HUDEP-2 (cell line): ENCODE measurements at regions not wholly inside any gene's neighbourhood (a gene's known extent, or its start where the extent isn't known, plus 50 kb on each side); places are given as distances from the start of the nearest gene placed in this dataset.
"Not testable (repeated sequence)": the region's sequence is repeated elsewhere in the genome, so short reads cannot be mapped to it uniquely, and the experiment has no call there.

Experiments used
- DNase-seq, 76 experiments: peaks; one replicate each; lab custom pipeline; 2025; ENCODE audit not compliant: unreplicated experiment in 76 of 76; lab: John Stamatoyannopoulos, UW

GRCh38 chr3:107465064-107465631 is 57.6 kb upstream of the BBX start:
- no peak for DNase-seq

DNA sequence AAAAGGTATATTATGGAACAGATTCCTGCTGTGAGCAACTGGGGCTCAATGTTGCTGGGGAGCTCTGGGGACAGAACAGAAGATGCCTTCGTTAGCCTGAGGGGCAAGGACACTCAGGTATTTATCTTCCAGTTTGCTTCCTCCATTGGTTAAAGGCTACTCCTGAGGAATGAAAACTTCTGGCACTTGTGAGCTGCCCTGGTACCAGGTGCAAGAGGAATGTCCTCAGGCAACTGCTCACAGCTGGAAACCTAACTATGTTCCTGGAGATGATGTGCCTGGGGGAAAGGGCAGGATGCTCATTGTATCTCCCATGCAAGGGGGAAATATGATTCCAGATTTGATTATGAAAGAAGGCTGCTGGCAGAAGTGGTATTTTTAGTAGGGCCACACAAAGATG is 54.0 kb upstream of the BBX start:
- no peak for DNase-seq

GRCh38 chr3:107470496-107470895 is 52.3 kb upstream of the BBX start:
- not testable (repeated sequence) for DNase-seq
